ENCODE measurements at regions not wholly inside any gene's neighbourhood (a gene's known extent, or its start where the extent isn't known, plus 50 kb on each side); places are given as distances from the start of the nearest gene placed in this dataset.

- Histone ChIP-seq H3K4me1 (no peaks in the 10 kb centered on the region), H3K9me3 (no peaks in the 10 kb centered on the region), H3K36me3 (no peaks in the 10 kb centered on the region), H3K27me3 (no peaks in the 10 kb centered on the region), H3K4me3 (no peak overlapping the region), H3K27ac (no peak overlapping the region)
- intact Hi-C loops (cut with DNase I; ENCODE audit: low total_unique reads) = no loop called here
- TF ChIP-seq POLR2AphosphoS5 (IDR thresholded peaks at IDR 0.05) (no peak), EP300 (IDR thresholded peaks at IDR 0.05) (no peak), POLR2A (IDR thresholded peaks at IDR 0.05) (no peak), CTCF (IDR thresholded peaks at IDR 0.05) (no peak)
- WGBS, 5 donors = 87 to 94% (median 92%) methylated on average over 3 of the region's 3 CpGs
- no peak for DNase-seq
These were observed 84.6 kb upstream of the PTPRR start for GRCh38 chr12:71005166-71005565.

- TF ChIP-seq EP300 (IDR thresholded peaks at IDR 0.05) (no peak), POLR2AphosphoS5 (IDR thresholded peaks at IDR 0.05) (no peak), CTCF (IDR thresholded peaks at IDR 0.05) (no peak), POLR2A (IDR thresholded peaks at IDR 0.05) (no peak)
- 82 to 95% (median 90%) methylated on average over 4 of the region's 4 CpGs for WGBS, 5 donors
- no peak overlapping the region for H3K4me3 ChIP-seq
- H3K4me1 ChIP-seq = no peaks in the 10 kb centered on the region
- intact Hi-C loops (cut with DNase I; ENCODE audit: low total_unique reads) = no loop called here
- no peak for DNase-seq
- no peaks in the 10 kb centered on the region for H3K27me3 ChIP-seq
- no peaks in the 10 kb centered on the region for H3K9me3 ChIP-seq
- no peak overlapping the region for H3K27ac ChIP-seq
- H3K36me3 ChIP-seq = no peaks in the 10 kb centered on the region
These were observed 84.0 kb upstream of the PTPRR start for GRCh38 chr12:71004578-71004977.

- 55 to 96% (median 68%) methylated on average over 1 of the region's 1 CpG for WGBS, 5 donors
These were observed 80.2 kb upstream of the PTPRR start for GRCh38 chr12:71000748-71001147.

GRCh38 chr12:71000255-71000654, 79.7 kb upstream of the PTPRR start:
- no peak for TF ChIP-seq POLR2A (IDR thresholded peaks at IDR 0.05)
- no peak for TF ChIP-seq EP300 (IDR thresholded peaks at IDR 0.05)
- TF ChIP-seq POLR2AphosphoS5 (IDR thresholded peaks at IDR 0.05) = no peak
- TF ChIP-seq CTCF (IDR thresholded peaks at IDR 0.05) = no peak
- 80 to 94% (median 82%) methylated on average over 2 of the region's 2 CpGs for WGBS, 5 donors
- intact Hi-C loops (cut with DNase I; ENCODE audit: low total_unique reads) = no loop called here
- DNase-seq = no peak
- Histone ChIP-seq H3K4me3 (no peak overlapping the region), H3K36me3 (no peaks in the 10 kb centered on the region), H3K9me3 (no peaks in the 10 kb centered on the region), H3K4me1 (no peaks in the 10 kb centered on the region), H3K27me3 (no peaks in the 10 kb centered on the region), H3K27ac (no peak overlapping the region)

More at GRCh38 chr12:71000748-71001147, 80.2 kb upstream of the PTPRR start:
- intact Hi-C loops (cut with DNase I; ENCODE audit: low total_unique reads) = no loop called here
- DNase-seq = no peak
- H3K36me3 ChIP-seq = no peaks in the 10 kb centered on the region
- H3K4me3 ChIP-seq = no peak overlapping the region
- no peak overlapping the region for H3K27ac ChIP-seq
- no peaks in the 10 kb centered on the region for H3K4me1 ChIP-seq
- no peak for TF ChIP-seq POLR2AphosphoS5 (IDR thresholded peaks at IDR 0.05)
- TF ChIP-seq CTCF (IDR thresholded peaks at IDR 0.05) = no peak
- no peak for TF ChIP-seq POLR2A (IDR thresholded peaks at IDR 0.05)
- TF ChIP-seq EP300 (IDR thresholded peaks at IDR 0.05) = no peak
- no peaks in the 10 kb centered on the region for H3K9me3 ChIP-seq
- H3K27me3 ChIP-seq = no peaks in the 10 kb centered on the region
